PC-3 (cell line): ENCODE measurements at regions not wholly inside any gene's neighbourhood (a gene's known extent, or its start where the extent isn't known, plus 50 kb on each side); places are given as distances from the start of the nearest gene placed in this dataset.

Experiments used
- EZH2 ChIP-seq: fragments of 300-600 bp; sonication (generic); IDR thresholded peaks from one replicate; pipeline ENCODE4 v1.6.1; 2017; ENCODE audit warnings: antibody characterized with exemption, mild to moderate bottlenecking, low read length; ENCODE audit not compliant: unreplicated experiment
- EZH2phosphoT487 ChIP-seq: fragments of 300-600 bp; sonication (generic); IDR thresholded peaks from 2 replicates; pipeline ENCODE4 v1.6.1; 2018; ENCODE audit warnings: mild to moderate bottlenecking, antibody characterized with exemption, low read length, borderline replicate concordance
- TF ChIP-seq, protein P1 (sequence below): fragments of 300-600 bp; sonication (generic); conservative IDR thresholded peaks from 2 replicates; pipeline ENCODE4 v1.5.1; 2017; ENCODE audit warnings: antibody characterized with exemption, low read depth, mild to moderate bottlenecking, low read length

DNA sequence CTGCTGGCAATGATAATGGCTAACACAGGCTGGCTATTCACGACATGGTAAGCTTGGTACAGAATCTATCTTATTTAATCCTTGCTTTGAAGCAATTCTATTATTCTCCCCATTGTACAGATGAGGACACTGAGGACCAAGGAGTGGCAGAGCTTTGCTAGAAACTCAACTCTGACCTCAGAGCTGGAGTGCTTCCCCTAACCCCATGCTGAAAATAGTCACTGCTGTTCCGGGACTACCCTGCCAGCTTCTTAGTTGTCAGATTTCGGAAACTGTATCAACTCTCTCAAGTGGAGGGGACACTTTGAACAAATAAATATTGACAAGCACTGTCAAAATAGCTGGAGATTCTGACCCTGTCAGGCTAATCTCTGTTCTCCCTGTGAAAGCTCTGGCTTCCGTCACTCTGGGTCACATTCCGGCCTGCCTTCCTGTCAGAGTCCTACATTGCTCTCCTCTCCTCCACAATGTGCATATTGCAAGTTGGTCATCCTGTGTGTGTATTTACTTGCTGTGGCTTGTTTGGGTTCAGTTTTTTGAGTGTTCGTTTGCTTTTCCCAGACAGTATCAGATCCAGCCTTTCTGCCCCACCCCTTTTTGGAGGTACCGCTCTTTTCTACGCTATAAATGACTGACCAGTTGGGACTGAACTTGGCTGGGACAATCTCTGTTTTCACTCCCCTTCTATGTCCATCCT is 134.3 kb upstream of the MAP1B start:
- TF ChIP-seq, protein P1, sequence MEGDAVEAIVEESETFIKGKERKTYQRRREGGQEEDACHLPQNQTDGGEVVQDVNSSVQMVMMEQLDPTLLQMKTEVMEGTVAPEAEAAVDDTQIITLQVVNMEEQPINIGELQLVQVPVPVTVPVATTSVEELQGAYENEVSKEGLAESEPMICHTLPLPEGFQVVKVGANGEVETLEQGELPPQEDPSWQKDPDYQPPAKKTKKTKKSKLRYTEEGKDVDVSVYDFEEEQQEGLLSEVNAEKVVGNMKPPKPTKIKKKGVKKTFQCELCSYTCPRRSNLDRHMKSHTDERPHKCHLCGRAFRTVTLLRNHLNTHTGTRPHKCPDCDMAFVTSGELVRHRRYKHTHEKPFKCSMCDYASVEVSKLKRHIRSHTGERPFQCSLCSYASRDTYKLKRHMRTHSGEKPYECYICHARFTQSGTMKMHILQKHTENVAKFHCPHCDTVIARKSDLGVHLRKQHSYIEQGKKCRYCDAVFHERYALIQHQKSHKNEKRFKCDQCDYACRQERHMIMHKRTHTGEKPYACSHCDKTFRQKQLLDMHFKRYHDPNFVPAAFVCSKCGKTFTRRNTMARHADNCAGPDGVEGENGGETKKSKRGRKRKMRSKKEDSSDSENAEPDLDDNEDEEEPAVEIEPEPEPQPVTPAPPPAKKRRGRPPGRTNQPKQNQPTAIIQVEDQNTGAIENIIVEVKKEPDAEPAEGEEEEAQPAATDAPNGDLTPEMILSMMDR = no peak
- TF ChIP-seq EZH2 (no peak), EZH2phosphoT487 (no peak)
